ENCODE measurements at regions not wholly inside any gene's neighbourhood (a gene's known extent, or its start where the extent isn't known, plus 50 kb on each side); places are given as distances from the start of the nearest gene placed in this dataset.
"Not testable (repeated sequence)": the region's sequence is repeated elsewhere in the genome, so short reads cannot be mapped to it uniquely, and the experiment has no call there.

DNA sequence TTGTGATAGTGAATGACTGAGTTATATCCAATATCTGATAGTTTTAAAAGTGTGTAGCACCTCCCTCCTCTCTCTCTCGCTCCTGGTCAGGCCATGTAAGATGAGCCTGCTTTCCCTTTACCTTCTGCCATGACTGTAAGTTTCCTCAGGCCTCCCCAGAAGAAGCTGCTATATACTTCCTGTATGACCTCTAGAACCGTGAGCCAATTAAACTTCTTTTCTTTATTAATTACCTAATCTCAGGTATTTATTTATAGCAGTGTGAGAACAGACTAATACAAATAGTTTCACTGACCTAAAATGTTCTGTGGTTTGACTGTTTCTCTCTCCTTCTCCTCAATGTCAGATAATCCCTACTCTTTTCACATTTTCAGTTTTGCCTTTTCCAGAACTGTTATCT, 321.3 kb upstream of the MBL2 start:
- no peak for DNase-seq (ENCODE audit: low read depth in 2 of 3, low spot score in 1 of 3)

DNA sequence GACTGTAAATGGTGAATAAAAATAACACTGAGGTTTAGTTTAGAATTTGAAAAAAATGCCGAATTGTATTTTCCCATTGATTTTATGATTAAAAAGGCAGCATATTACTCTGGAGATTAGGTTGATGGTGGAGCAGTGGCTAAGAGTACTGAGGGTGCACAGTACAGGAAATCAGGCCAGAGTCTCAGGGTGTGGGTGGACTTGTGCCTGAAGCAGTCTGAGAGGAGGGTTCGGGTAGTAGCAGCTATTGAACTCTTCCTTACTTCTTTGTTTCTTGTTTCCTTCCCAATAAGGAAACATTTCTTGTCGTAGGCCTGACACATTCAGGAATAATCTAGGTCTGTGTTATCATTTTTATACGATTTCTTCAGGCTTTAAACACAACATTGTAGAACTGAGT, 319.0 kb upstream of the MBL2 start:
- no peak for DNase-seq (ENCODE audit: low read depth in 2 of 3, low spot score in 1 of 3)

DNA sequence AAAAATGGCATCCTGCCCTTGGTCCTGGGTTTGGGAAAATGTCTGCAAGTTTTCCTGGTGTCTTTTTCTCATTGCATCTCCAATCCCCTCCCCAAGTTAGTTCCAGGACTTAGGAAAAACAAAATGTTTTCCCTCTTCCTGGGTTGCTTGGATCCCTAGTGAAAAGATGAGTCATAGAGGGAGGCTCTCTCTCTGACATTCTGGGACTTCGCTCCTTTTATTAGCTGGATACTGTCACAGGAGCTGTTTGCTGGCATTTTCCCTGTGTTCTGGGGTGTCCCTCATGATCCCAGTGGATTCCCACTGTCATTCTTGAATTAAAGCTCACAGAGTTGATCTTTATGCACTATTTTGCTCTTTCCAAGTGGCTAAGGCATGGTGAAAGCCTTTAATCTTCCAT, 316.4 kb upstream of the MBL2 start:
- DNase-seq (ENCODE audit: low read depth in 2 of 3, low spot score in 1 of 3) = no peak

DNA sequence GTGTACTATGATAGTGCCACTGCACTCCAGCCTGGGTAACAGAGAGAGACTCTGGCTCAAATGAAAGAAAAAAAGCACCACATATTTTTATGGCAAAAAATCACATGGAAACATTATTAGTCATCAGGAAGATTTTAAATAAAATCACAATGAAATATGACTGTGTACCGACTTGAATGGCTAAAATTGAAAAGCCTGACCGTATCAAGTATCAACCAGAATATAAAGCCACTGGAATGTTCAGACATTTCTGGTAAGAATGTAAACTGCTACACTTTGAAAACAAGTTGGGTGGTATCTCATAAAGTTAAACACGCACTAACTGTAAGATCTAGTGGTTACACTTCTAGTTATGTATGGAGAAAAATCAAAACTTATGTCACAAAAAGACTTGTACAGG, 306.7 kb upstream of the MBL2 start:
- no peak for DNase-seq (ENCODE audit: low read depth in 2 of 3, low spot score in 1 of 3)

DNA sequence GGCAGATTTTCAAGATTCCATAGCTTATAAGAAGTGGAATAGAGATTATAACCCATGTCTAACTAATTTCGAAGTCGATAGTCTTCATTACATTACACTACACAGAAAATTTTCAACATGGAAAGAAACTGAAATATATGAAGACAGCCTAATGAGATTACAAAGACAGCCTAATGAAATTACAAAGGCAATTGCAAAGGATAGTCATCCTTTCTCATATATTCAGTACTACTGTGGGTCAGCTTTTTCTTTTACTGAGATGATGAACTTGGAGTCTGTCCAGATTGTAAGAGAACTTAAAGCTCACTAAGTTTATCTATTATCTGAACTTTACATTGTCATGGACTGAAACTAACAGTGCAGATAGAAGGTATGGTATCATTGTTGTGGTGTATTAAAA, 304.4 kb upstream of the MBL2 start:
- no peak for DNase-seq (ENCODE audit: low read depth in 2 of 3, low spot score in 1 of 3)

DNA sequence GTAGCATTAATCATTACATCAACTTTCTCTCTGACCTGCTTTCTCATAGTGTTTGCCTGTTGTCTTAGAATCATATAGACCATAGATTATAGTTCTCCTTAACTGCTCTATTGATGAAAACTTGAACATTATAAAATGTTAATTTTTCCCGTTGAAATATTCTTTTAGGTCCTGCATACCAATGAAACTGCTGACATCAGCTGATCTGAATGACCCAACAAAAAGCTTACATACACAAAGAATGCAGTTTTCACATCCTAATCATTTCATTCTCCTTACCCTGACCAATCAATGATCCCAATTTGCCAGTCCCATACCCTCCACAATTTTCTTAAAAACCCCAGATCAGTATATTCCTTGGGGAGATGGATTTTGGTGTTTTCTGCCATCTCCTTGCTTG, 302.9 kb upstream of the MBL2 start:
- DNase-seq (ENCODE audit: low read depth in 2 of 3, low spot score in 1 of 3) = no peak

DNA sequence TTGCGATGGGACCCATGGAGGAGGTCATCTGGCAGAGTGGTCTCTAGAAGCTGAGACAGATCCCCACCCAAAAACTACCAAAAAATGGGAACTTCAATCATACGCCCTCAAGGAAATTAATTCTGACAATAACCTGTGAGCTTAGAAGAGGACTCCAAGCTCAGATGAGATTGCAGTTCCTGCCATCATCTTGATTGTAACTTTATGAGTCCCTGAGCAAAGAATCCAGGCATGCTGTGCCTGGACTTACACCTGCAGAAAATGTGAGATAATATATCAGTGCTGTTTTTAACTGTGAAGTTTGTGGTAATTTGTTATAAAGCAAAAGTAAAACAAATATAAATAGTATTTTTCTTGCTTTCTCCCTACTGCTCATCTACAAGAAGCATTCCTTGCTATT, 299.6 kb upstream of the MBL2 start:
- DNase-seq (ENCODE audit: low read depth in 2 of 3, low spot score in 1 of 3) = no peak

DNA sequence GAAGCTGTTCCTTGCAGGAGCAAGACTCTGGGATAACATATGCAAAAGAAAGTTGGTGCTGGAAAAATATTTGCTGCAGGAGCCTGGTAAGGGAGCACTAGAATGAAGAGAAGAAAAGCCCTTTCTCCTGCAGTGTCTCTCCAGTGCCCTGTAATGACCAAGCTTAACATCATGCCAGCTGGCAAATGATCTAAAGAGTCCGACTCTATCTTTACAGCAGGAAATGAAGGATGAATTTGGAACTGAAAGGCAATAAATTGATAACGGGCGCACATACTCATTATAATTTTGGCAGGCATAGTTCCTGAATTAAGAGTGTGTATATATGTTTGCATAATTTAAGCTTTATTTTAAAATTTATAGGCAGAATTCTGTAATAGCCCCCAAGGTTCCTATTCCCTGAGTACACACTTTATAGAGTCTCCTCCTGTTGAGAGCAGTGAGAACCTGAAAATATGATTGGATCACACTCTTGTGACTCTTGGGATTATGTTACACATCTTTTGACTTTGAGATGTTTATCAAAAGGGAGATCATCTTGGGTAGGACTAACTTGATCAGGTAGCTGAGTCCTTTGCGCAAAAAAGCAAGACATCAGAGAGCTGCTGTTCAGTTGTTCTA, 299.0 kb upstream of the MBL2 start:
- no peak for DNase-seq (ENCODE audit: low read depth in 2 of 3, low spot score in 1 of 3)

DNA sequence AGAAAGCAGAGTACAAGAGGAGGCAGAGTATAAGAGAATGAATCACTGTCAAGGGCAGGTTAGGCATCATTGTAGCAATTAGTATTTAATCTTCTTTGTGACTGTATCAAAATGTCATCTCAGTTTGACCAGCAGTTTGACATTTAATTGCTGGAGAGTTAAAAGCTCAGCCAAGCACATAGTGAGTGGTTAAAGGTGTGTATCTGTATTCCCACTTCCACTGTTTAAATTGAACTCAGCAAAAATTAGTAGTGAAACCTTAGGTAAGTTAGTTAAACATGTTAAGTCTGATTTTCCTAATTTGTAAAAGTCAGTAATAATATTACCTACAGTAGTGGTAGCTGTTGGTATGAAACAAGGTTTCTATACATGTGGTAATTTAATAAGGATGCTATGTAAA, 296.4 kb upstream of the MBL2 start:
- DNase-seq (ENCODE audit: low read depth in 2 of 3, low spot score in 1 of 3) = no peak

DNA sequence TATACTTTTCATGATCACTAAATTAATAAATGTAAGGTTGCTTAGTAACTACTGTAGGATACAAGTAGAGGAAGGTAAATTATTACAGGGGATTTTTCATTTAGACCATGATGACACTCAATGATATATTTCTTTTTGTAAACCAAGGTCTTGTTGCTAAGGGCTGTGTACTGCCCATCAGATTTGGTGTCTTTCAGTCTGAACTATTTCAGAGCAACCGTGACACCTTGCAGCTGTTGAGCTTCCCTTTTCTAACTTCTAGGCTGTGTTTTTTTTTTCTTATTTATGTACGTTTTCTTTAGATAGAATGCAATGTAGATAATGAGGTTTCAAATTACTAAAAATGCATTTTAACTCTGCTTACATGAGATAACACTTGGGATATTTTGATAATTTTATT, 292.0 kb upstream of the MBL2 start:
- no peak for DNase-seq (ENCODE audit: low read depth in 2 of 3, low spot score in 1 of 3)

DNA sequence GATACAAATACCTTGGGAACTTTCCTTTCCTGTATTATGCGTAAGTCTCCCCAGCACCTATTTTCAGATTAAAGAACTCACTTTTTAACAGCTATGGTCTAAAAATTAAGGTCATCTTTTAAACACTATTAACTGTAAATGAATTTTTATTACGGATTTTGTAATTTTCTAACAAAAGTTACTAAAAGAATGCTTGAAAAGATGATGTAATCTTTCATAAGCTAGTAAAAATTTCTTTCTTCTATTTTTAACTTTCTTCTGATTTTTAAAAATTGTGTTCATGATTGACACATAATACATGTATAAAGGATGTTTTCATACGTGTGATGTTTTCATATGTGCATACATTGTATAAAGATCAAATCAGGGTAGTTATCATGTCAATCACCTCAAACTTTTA, 291.2 kb upstream of the MBL2 start:
- no peak for DNase-seq (ENCODE audit: low read depth in 2 of 3, low spot score in 1 of 3)

DNA sequence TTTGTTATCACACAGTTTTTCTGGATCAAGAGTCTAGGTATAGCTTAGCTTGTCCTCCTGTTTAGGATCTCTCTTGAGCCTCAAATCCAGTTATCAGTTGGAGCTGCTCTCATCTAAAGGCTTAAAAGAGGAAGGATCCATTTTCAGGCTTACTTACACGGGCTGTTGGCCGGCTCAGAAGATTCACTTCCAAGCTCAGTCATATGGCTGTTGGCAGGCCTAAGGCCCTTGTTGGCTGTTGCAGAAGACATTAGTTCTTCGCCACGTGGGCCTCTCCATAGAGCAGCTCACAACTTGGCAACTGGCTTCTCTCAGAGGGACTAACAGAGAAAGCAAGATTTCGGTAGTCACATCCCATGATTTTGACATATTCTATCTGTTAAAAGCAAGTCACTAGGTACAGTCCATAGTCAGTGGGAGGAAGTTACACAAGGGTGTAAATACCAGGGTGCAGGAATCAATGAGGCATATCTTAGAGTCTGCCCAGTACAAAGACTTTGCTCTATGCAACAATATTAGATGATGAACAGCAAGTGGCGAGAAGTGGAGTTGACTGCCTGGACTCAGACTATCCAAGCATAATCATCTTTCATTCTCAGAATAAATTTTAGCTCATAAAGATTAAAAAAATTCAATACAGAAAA, 280.1 kb upstream of the MBL2 start:
- no peak for DNase-seq (ENCODE audit: low read depth in 2 of 3, low spot score in 1 of 3)

DNA sequence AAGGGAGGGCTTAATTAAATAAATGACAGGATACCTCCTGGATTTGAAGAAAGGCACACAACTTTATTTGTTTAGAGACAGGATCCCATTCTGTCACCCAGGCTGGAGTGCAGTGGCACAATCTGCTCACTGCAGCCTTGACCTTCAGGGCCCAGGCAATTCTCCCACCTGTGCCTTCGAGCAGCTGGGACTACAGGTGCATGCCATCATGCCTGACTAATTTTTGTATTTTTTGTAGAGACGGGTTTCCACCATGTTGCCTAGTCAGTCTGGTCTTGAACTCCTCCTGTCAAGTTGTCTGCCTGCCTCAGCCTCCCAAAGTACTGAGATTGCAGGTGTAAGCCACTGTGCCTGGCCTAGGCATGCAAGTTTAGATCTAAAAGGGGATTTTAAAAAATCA, 272.7 kb upstream of the MBL2 start:
- no peak for DNase-seq (ENCODE audit: low read depth in 2 of 3, low spot score in 1 of 3)

DNA sequence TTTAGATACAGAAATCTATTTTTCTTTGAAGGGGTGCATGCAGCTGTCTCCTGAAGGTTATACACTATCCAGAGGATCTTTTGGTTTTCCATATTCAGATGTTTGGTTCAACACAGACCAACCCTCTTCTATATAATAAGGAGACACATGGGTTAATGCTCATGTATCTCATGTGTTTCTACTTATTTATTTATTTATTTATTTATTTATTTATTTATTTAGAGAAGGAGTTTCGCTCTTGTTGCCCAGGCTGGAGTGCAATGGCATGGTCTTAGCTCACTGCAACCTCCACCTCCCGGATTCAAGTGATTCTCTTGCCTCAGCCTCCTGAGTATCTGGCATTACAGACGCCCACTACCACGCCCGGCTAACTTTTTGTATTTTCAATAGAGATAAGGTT, 263.2 kb upstream of the MBL2 start:
- not testable (repeated sequence) for DNase-seq (ENCODE audit: low read depth in 2 of 3, low spot score in 1 of 3)

DNA sequence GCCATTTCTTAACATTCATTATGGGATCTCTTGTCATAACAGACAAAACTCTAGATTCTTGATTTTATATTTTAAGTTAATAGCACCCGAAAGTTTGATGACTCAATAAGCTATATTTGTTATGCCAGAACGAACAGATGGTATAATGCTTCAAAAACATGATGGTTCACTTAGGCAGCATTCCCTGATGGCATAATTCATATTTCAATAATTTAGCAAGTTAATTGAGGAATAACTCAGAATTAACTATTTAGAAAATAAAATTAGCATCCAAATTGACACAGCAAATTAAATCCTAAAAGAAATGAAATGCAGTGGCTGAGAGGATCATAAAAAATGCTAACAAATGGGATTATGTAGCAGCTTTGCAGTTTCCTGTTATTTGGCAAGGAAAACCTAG, 260.8 kb upstream of the MBL2 start:
- DNase-seq (ENCODE audit: low read depth in 2 of 3, low spot score in 1 of 3) = no peak

DNA sequence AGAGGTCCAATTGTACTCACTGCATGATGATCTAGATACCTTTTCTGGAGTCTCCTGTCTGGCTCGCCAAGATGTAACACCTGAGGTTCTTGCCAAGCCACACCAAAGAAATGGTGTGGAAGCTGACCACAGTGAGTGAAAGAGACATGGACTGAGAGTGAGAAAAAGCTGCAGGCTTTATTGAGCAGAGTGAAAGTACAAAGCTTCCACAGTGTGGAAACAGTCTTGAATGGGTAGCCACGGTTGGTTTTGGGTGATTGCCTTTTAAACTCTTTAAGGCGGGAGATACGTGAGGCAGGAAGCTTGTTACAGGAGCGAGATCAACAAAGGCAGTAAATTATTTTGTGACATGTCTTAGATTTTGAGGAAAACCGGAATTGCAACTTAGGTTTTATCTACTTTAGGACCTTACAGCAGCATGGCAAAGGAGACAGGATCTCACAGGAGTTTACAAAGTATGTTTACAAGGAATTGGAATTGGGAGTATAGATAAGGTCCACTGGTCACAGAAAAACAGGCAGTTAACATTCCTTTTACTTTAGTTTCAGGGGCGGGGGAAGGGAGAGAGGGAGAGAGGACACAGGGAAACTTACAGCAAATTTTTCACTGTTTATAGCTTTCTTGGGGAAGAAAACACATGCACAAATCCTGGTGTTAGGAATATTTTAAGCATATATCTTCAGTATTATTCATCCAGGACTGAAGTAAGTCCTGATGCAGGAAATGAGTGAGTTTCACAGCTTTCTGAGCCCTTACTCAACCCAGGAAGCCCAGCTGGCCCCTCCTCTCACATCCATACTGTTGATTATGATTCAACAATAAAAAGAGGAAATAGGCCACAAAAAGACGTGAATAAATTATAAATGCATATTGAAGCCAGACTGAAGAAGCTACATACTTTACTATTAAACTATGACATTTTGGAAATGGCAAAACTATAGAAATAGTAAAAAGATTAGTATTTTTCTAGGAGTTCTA, 257.6 kb upstream of the MBL2 start:
- DNase-seq (ENCODE audit: low read depth in 2 of 3, low spot score in 1 of 3) = not testable (repeated sequence)

DNA sequence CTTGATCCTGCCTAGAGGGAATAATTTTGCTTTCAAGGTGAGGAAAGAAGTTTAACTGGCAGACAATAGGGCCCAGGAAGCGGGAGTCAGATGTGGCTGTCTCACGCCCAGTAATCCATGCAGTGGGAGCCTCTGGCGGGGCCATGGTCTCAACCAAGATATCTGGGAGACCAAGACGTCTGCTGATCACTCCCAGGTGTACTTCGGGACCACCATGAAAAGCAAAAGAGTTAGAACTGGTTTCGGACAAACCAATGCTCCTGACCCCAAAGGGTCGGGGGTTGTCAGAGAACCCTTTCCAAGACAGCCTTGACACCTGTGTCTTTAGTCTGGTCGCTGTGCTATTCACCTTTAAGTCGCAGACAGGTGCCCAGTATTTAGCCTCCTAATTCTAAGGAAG, 256.9 kb upstream of the MBL2 start:
- DNase-seq (ENCODE audit: low read depth in 2 of 3, low spot score in 1 of 3) = no peak

DNA sequence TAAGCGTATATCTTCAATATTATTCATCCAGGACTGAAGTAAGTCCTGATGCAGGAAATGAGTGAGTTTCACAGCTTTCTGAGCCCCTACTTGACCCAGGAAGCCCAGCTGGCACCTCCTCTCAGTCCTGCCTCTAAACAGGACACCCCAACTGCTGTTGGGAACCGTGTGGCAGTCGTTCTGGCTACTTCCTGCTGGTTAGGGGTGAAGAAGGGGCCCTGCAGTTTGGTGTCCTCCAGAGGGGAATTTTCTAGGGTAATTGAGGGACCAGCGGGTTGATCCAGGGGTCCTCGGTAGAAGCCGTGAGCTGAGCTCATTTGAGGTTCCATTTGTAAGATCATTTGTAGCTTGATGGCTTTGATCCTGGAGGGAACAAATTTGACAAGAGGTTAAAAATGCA, 253.2 kb upstream of the MBL2 start:
- not testable (repeated sequence) for DNase-seq (ENCODE audit: low read depth in 2 of 3, low spot score in 1 of 3)

DNA sequence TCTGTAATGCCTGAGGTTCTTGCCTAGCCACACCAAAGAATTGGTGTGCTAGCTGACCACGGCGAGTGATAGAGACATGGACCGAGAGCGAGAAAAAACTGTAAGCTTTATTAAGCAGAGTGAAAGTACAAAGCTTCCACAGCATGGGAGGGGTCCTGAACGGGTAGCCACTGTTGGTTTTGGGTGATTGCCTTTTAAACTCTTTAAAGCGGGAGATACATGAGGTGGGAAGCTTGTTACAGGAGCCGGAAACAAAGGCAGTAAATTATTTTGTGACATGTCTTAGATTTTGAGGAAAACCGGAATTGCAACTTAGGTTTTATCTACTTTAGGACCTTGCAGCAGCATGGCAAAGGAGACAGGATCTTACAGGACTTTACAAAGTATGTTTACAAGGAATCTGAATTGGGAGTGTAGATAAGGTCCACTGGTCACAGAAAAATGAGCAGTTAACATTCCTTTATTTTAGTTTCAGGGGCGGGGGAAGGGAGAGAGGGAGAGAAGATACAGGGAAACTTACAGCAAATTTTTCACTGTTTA, 252.7 kb upstream of the MBL2 start:
- DNase-seq (ENCODE audit: low read depth in 2 of 3, low spot score in 1 of 3) = no peak

DNA sequence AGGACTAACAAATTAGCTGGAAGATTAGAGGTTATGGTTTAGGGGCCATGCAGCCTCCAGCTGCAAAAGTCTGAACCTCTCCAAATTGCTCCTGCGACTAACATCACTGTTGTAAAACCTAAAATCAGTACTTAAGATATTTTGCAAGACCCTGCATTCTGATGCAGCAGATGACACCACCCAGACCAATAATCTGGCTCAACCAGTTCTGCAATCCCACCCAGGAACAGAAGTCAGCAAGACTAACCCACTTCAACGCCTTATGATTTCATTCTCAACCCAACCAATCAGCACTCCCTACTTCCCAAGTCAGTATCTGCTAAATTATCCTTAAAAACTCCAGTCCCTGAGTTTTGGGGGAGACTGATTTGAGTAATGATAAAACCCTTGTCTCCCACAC, 250.8 kb upstream of the MBL2 start:
- DNase-seq (ENCODE audit: low read depth in 2 of 3, low spot score in 1 of 3) = no peak

DNA sequence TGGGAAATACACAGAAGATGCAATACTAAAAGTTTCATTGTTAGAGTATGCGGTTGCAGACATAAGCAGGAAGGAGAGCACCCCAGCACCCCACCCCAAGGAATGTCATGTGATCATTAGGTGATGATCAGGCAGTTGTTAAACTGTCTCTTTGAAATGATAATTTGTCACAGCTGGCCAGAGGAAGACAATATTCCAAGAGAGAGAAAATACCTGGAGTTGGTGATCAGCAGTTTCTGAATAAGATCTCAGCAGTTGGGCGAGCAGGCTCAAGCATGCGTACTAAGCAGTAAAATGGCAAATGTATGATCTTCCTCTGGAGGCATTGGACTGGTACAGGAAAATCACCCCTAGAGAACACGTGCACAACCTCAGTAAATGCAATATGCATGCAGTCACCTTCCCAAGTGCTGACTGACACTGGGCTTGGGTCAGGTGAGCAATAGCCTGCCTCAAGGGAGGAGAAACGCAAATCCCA, 250.1 kb upstream of the MBL2 start:
- DNase-seq (ENCODE audit: low read depth in 2 of 3, low spot score in 1 of 3) = no peak

Data from stimulated activated CD4-positive, alpha-beta T cell treated with anti-CD3 and anti-CD28 coated beads, Interleukin-12 subunit alpha, Interleukin-12 subunit beta, amount 100 ng/mL, for 48 hours (primary cell).